OCI-LY7 (cell line): ENCODE measurements at regions not wholly inside any gene's neighbourhood (a gene's known extent, or its start where the extent isn't known, plus 50 kb on each side); places are given as distances from the start of the nearest gene placed in this dataset.

Source experiments
- BruUV-seq: library from RNA; stranded (reverse); fragments of 400-500 nt; replicated peaks from 2 replicates; lab custom pipeline; 2021; lab: Mats Ljungman, UMichigan
- CTCF ChIA-PET: fragments of 300-600 bp; sonication (Branson Sonifier 250); formaldehyde crosslinking; loops from one replicate; lab custom pipeline; 2022; ENCODE audit warnings: antibody characterized with exemption; ENCODE audit not compliant: unreplicated experiment; lab: Charles Lee
- POLR2A ChIA-PET: fragments of 300-600 bp; sonication (Branson Sonifier 250); formaldehyde crosslinking; loops from one replicate; lab custom pipeline; 2022; ENCODE audit warnings: antibody characterized with exemption; lab: Charles Lee
- DNase-seq: peaks from one replicate; pipeline ENCODE4 v3.0.0-alpha.2; 2015; ENCODE audit warnings: low spot score
- H2AFZ ChIP-seq: fragments of 200-600 bp; sonication (generic), shearing (Covaris generic); 2 replicates; pipeline ENCODE4 v1.6.1; 2014; ENCODE audit warnings: mild to moderate bottlenecking, antibody characterized with exemption, low read length, moderate library complexity
- H3K27ac ChIP-seq: fragments of 200-600 bp; sonication (generic); 2 replicates; pipeline ENCODE4 v1.5.1; 2014; ENCODE audit warnings: mixed run types, low read depth, mild to moderate bottlenecking, moderate library complexity, low read length, inconsistent platforms; ENCODE audit not compliant: poor library complexity, severe bottlenecking
- H3K36me3 ChIP-seq: fragments of 200-600 bp; sonication (generic); 2 replicates; pipeline ENCODE4 v1.6.1; 2014; ENCODE audit warnings: mild to moderate bottlenecking, antibody characterized with exemption, low read length, moderate library complexity, mixed read lengths; ENCODE audit not compliant: insufficient read depth
- H3K4me1 ChIP-seq: fragments of 200-600 bp; sonication (generic); 2 replicates; pipeline ENCODE4 v1.5.1; 2014; ENCODE audit warnings: mild to moderate bottlenecking, low read length; ENCODE audit not compliant: insufficient read depth, poor library complexity, severe bottlenecking
- H3K4me2 ChIP-seq: fragments of 200-600 bp; sonication (generic); 2 replicates; pipeline ENCODE4 v1.6.1; 2014; ENCODE audit warnings: mild to moderate bottlenecking, low read length
- H3K4me3 ChIP-seq: fragments of 200-600 bp; sonication (generic); 2 replicates; pipeline ENCODE4 v1.5.1; 2014; ENCODE audit warnings: mild to moderate bottlenecking, low read depth, low read length; ENCODE audit not compliant: poor library complexity, severe bottlenecking
- H3K79me2 ChIP-seq: fragments of 200-600 bp; sonication (generic); 2 replicates; pipeline ENCODE4 v1.6.1; 2016; ENCODE audit warnings: low read depth, mild to moderate bottlenecking, low read length, moderate library complexity, mixed read lengths; ENCODE audit not compliant: insufficient read depth
- H3K9me2 ChIP-seq: fragments of 200-600 bp; sonication (generic); 2 replicates; pipeline ENCODE4 v1.6.1; 2016; ENCODE audit warnings: mild to moderate bottlenecking, low read length, mixed read lengths; ENCODE audit not compliant: insufficient read depth
- H3K9me3 ChIP-seq: fragments of 200-600 bp; sonication (generic); 2 replicates; pipeline ENCODE4 v1.6.1; 2014; ENCODE audit warnings: mild to moderate bottlenecking, mixed run types, low read length, mixed read lengths
- H4K20me1 ChIP-seq: fragments of 200-600 bp; sonication (generic); 2 replicates; pipeline ENCODE4 v1.6.1; 2014; ENCODE audit warnings: mild to moderate bottlenecking, antibody characterized with exemption, low read length, moderate library complexity, mixed read lengths; ENCODE audit not compliant: insufficient read depth
- CTCF ChIP-seq: fragments of 200-600 bp; sonication (generic); conservative IDR thresholded peaks from 2 replicates; pipeline ENCODE4 v1.5.1; 2014; ENCODE audit warnings: mild to moderate bottlenecking, antibody characterized with exemption, low read length, moderate library complexity, mixed read lengths
- EZH2phosphoT487 ChIP-seq: fragments of 200-600 bp; sonication (generic); IDR thresholded peaks from 2 replicates; pipeline ENCODE4 v1.6.1; 2018; ENCODE audit warnings: low read depth, borderline replicate concordance, mild to moderate bottlenecking, mixed run types, antibody characterized with exemption, low read length, moderate library complexity, mixed read lengths
- intact Hi-C: fragments of 100-400 bp; cut with micrococcal nuclease; formaldehyde crosslinking; loops from one replicate; pipeline ENCODE4 v1.10.0; 2022; ENCODE audit not compliant: unreplicated experiment

- no peak overlapping the region for H2AFZ ChIP-seq
- no peaks in the 10 kb centered on the region for H4K20me1 ChIP-seq
- no TSS peak for BruUV-seq
- TF ChIP-seq EZH2phosphoT487 (no peak), CTCF (no peak)
- no peak overlapping the region for H3K4me2 ChIP-seq
- peaks cover 14% of the 10 kb centered on the region for H3K9me3 ChIP-seq
- no peaks in the 10 kb centered on the region for H3K4me1 ChIP-seq
- no peaks in the 10 kb centered on the region for H3K79me2 ChIP-seq
- H3K27ac ChIP-seq, result no peak overlapping the region
- CTCF ChIA-PET, result no interaction called here
- POLR2A ChIA-PET, result no interaction called here
- no peak for DNase-seq
- no peaks in the 10 kb centered on the region for H3K9me2 ChIP-seq
- H3K36me3 ChIP-seq, result no peaks in the 10 kb centered on the region
- no peak overlapping the region for H3K4me3 ChIP-seq
- intact Hi-C loops, result no loop called here
Measured at GRCh38 chr18:10085416-10085815, 171.6 kb downstream of the VAPA start.

DNA sequence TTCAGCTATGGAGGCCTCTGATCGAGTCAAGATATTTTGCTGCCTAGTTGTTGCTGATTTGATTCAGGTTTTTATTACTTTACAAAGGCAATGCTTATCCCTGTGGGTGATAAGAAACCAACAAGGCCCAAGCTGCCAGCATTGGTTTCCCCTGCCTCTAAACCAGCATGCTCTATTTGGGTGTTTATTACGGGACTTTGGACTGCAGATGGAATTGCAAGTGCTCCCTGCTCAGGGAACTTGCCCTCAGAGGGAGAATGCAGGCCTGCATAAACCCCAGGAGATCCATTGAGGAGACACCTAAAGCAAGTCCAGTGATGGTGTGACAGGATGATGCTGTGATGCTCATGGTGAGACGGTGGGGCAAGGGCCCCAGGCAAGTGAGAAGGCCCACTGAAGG, 172.1 kb downstream of the VAPA start:
- no peaks in the 10 kb centered on the region for H3K36me3 ChIP-seq
- no peak overlapping the region for H3K4me3 ChIP-seq
- no peaks in the 10 kb centered on the region for H4K20me1 ChIP-seq
- no peak for DNase-seq
- intact Hi-C loops, result no loop called here
- no peak overlapping the region for H3K27ac ChIP-seq
- no peak overlapping the region for H2AFZ ChIP-seq
- H3K4me1 ChIP-seq, result no peaks in the 10 kb centered on the region
- ChIA-PET POLR2A (no interaction called here), CTCF (no interaction called here)
- no TSS peak for BruUV-seq
- no peaks in the 10 kb centered on the region for H3K9me2 ChIP-seq
- no peaks in the 10 kb centered on the region for H3K79me2 ChIP-seq
- H3K4me2 ChIP-seq, result no peak overlapping the region
- TF ChIP-seq CTCF (no peak), EZH2phosphoT487 (no peak)
- peaks cover 14% of the 10 kb centered on the region for H3K9me3 ChIP-seq

GRCh38 chr18:10086458-10087210, 172.8 kb downstream of the VAPA start:
- intact Hi-C loops, result no loop called here
- POLR2A ChIA-PET, result no interaction called here
- Histone ChIP-seq H3K4me2 (no peak overlapping the region), H2AFZ (no peak overlapping the region), H3K27ac (no peak overlapping the region), H3K9me2 (no peaks in the 10 kb centered on the region), H3K4me3 (no peak overlapping the region), H3K9me3 (peaks cover 14% of the 10 kb centered on the region), H3K4me1 (no peaks in the 10 kb centered on the region), H3K79me2 (no peaks in the 10 kb centered on the region), H4K20me1 (no peaks in the 10 kb centered on the region), H3K36me3 (no peaks in the 10 kb centered on the region)
- TF ChIP-seq EZH2phosphoT487, result no peak
- TF ChIP-seq CTCF, result no peak
- CTCF ChIA-PET, result no interaction called here
- DNase-seq, result no peak
- BruUV-seq, result no TSS peak
